GM23338 (cell line): ENCODE measurements at regions not wholly inside any gene's neighbourhood (a gene's known extent, or its start where the extent isn't known, plus 50 kb on each side); places are given as distances from the start of the nearest gene placed in this dataset.

Experiments used
- CREB1 ChIP-seq: fragments of 250-450 bp; sonication (Bioruptor Pico); IDR thresholded peaks from 2 replicates; pipeline ENCODE4 v1.5.0; 2020; ENCODE audit warnings: low read depth, mild to moderate bottlenecking, moderate library complexity
- CTCF ChIP-seq, 2 experiments: fragments of 200-600 bp in 1 of 2; sonication (generic) in 1 of 2; conservative IDR thresholded peaks; 2 replicates each; pipeline versions ENCODE4 v1.5.1 to v1.6.1; 2016 to 2017; ENCODE audit warnings: antibody characterized with exemption in 2 of 2, low read depth in 2 of 2, mild to moderate bottlenecking in 2 of 2, moderate library complexity in 1 of 2
- EZH2 ChIP-seq: fragments of 200-600 bp; sonication (generic); IDR thresholded peaks from one replicate; pipeline ENCODE4 v1.8.0; 2017; ENCODE audit warnings: antibody characterized with exemption, mild to moderate bottlenecking, low read depth; ENCODE audit not compliant: unreplicated experiment
- EZH2phosphoT487 ChIP-seq: fragments of 200-600 bp; sonication (generic); IDR thresholded peaks from one replicate; pipeline ENCODE4 v1.8.1; 2018; ENCODE audit warnings: antibody characterized with exemption; ENCODE audit not compliant: unreplicated experiment
- JUNB ChIP-seq: IDR thresholded peaks from one replicate; pipeline ENCODE4 v1.6.1; 2016; ENCODE audit warnings: antibody characterized with exemption; ENCODE audit not compliant: unreplicated experiment
- NANOG ChIP-seq: IDR thresholded peaks from 2 replicates; pipeline ENCODE4 v1.6.1; 2016; ENCODE audit warnings: antibody characterized with exemption, borderline replicate concordance
- POLR2AphosphoS5 ChIP-seq: IDR thresholded peaks from 2 replicates; pipeline ENCODE4 v1.6.1; 2016; ENCODE audit warnings: antibody characterized with exemption, low read depth
- STAT1 ChIP-seq: IDR thresholded peaks from one replicate; pipeline ENCODE4 v1.6.1; 2016; ENCODE audit warnings: antibody characterized with exemption; ENCODE audit not compliant: unreplicated experiment
- ZNF114 ChIP-seq: fragments of 250-450 bp; sonication (Bioruptor Pico); IDR thresholded peaks from 2 replicates; pipeline ENCODE4 v1.5.0; 2020; ENCODE audit warnings: mild to moderate bottlenecking, moderate library complexity
- ZNF331 ChIP-seq: fragments of 250-450 bp; sonication (Bioruptor Pico); IDR thresholded peaks from 2 replicates; pipeline ENCODE4 v1.5.0; 2020; ENCODE audit warnings: low read depth, mild to moderate bottlenecking, moderate library complexity
- TF ChIP-seq, protein P1 (sequence below): IDR thresholded peaks from 2 replicates; pipeline ENCODE4 v1.6.1; 2016; ENCODE audit warnings: antibody characterized with exemption
- TF ChIP-seq, protein P2 (sequence below): IDR thresholded peaks from one replicate; pipeline ENCODE4 v1.6.1; 2018; ENCODE audit warnings: antibody characterized with exemption; ENCODE audit not compliant: unreplicated experiment

GRCh38 chr21:35314857-35315582 is 265.9 kb upstream of the RUNX1 start:
- TF ChIP-seq CTCF (conservative IDR thresholded peaks at IDR 0.05; ENCODE audit: low read depth in 2 of 2) (no peak), JUNB (no peak), EZH2phosphoT487 (no peak), CREB1 (CRISPR knock-in tag) (no peak), POLR2AphosphoS5 (no peak), EZH2 (no peak), STAT1 (no peak), NANOG (no peak), ZNF331 (CRISPR knock-in tag) (no peak), ZNF114 (CRISPR knock-in tag) (no peak)
- TF ChIP-seq, protein P1, sequence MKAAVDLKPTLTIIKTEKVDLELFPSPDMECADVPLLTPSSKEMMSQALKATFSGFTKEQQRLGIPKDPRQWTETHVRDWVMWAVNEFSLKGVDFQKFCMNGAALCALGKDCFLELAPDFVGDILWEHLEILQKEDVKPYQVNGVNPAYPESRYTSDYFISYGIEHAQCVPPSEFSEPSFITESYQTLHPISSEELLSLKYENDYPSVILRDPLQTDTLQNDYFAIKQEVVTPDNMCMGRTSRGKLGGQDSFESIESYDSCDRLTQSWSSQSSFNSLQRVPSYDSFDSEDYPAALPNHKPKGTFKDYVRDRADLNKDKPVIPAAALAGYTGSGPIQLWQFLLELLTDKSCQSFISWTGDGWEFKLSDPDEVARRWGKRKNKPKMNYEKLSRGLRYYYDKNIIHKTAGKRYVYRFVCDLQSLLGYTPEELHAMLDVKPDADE, result no peak
- TF ChIP-seq, protein P2, sequence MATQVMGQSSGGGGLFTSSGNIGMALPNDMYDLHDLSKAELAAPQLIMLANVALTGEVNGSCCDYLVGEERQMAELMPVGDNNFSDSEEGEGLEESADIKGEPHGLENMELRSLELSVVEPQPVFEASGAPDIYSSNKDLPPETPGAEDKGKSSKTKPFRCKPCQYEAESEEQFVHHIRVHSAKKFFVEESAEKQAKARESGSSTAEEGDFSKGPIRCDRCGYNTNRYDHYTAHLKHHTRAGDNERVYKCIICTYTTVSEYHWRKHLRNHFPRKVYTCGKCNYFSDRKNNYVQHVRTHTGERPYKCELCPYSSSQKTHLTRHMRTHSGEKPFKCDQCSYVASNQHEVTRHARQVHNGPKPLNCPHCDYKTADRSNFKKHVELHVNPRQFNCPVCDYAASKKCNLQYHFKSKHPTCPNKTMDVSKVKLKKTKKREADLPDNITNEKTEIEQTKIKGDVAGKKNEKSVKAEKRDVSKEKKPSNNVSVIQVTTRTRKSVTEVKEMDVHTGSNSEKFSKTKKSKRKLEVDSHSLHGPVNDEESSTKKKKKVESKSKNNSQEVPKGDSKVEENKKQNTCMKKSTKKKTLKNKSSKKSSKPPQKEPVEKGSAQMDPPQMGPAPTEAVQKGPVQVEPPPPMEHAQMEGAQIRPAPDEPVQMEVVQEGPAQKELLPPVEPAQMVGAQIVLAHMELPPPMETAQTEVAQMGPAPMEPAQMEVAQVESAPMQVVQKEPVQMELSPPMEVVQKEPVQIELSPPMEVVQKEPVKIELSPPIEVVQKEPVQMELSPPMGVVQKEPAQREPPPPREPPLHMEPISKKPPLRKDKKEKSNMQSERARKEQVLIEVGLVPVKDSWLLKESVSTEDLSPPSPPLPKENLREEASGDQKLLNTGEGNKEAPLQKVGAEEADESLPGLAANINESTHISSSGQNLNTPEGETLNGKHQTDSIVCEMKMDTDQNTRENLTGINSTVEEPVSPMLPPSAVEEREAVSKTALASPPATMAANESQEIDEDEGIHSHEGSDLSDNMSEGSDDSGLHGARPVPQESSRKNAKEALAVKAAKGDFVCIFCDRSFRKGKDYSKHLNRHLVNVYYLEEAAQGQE, result no peak
